Activated naive CD8-positive, alpha-beta T cell treated with anti-CD3 and anti-CD28 coated beads for 36 hours (primary cell): ENCODE measurements at regions not wholly inside any gene's neighbourhood (a gene's known extent, or its start where the extent isn't known, plus 50 kb on each side); places are given as distances from the start of the nearest gene placed in this dataset.

Experiments
- DNase-seq: peaks from one replicate; pipeline ENCODE4 v3.0.0; 2021
- H3K27ac Mint-ChIP-seq: one replicate; pipeline ENCODE4 v1.8.0; 2022; ENCODE audit warnings: mild to moderate bottlenecking, moderate library complexity, mixed read lengths
- H3K27me3 Mint-ChIP-seq: one replicate; pipeline ENCODE4 v1.8.0; 2022; ENCODE audit warnings: mild to moderate bottlenecking, mixed read lengths
- H3K36me3 Mint-ChIP-seq: one replicate; pipeline ENCODE4 v1.8.0; 2021; ENCODE audit warnings: mild to moderate bottlenecking, mixed read lengths
- H3K4me1 Mint-ChIP-seq: one replicate; pipeline ENCODE4 v1.8.0; 2021; ENCODE audit warnings: mixed read lengths
- H3K4me3 Mint-ChIP-seq: one replicate; pipeline ENCODE4 v1.8.0; 2022; ENCODE audit warnings: mild to moderate bottlenecking, moderate library complexity, mixed read lengths
- H3K9me3 Mint-ChIP-seq: one replicate; pipeline ENCODE4 v1.8.0; 2022; ENCODE audit warnings: mixed read lengths

DNA sequence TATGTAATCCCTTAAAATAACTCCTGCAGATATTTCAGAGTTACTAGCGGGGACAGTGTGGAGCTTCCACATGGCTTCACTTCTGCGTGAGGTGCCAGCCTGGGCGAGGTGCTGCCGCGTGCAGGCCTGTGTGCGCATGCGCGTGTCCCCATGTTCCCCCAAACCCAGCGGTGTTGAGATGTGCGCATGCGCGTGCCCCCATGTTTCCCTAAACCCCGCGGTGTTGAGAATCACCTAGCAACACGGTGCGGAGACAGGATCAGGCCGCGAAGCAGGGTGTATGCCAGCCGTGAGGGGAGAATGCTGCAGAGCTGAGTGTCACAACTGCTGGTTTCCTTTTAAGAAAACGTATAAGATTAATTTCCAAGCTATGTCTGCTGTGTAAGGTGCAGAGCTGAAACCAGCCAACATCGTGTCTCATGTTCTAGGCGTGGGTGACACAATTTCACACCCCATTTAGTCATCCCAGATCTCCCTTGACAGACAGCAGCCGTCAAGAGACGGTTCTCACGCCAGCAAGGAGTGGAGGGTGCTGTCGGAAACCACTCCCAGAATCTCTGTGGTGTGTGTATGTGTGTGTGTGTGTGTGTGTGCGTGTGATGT is 71.9 kb upstream of the ADARB2 start:
- no peaks in the 10 kb centered on the region for H3K4me1 Mint-ChIP-seq
- H3K4me3 Mint-ChIP-seq, result no peak overlapping the region
- DNase-seq, result no peak
- H3K27ac Mint-ChIP-seq, result no peak overlapping the region
- H3K36me3 Mint-ChIP-seq, result no peaks in the 10 kb centered on the region
- H3K9me3 Mint-ChIP-seq, result no peaks in the 10 kb centered on the region
- H3K27me3 Mint-ChIP-seq, result peaks cover 4% of the 10 kb centered on the region

DNA sequence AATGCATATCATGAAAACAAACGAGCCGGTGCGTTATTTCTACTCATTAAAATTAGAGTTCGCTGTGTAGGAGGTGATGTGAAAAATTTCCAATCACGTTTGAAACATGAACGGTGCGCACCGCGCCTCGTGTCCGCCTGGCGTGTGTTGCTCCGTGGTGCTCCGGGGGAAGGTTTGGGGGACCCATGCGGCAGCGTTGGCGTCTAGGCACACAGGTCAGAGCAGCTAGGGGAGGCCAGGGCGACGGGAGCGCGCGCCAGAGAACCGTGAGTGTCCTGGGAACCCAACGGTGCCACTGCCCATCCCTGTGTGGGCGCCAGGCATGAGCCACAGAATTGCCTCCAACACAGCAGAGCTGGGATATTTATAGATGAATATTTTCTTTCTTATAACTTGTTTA is 70.6 kb upstream of the ADARB2 start:
- H3K4me1 Mint-ChIP-seq, result no peaks in the 10 kb centered on the region
- no peak for DNase-seq
- H3K9me3 Mint-ChIP-seq, result no peaks in the 10 kb centered on the region
- no peak overlapping the region for H3K27ac Mint-ChIP-seq
- H3K36me3 Mint-ChIP-seq, result no peaks in the 10 kb centered on the region
- H3K4me3 Mint-ChIP-seq, result no peak overlapping the region
- peaks cover 4% of the 10 kb centered on the region for H3K27me3 Mint-ChIP-seq

DNA sequence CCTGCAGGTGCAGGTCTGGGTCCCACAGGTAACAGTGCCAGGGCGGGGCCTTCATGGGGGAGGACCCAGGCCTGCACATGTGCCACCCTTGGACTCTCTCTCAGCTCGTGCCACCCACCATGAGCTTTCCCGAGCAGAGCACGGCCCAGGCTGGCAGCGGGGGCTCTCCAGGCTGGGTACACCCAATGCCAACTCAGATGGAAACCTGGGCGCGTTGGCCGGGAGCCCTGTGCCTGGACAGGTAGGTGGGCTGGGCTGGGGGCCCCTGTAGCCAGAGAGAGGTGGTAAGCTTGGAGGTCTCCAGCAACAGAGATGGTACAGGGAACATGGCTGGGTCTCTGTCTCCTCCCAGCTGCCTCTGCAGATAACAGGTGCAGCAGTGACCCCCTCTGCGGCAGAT is 69.9 kb upstream of the ADARB2 start:
- DNase-seq, result no peak
- H3K9me3 Mint-ChIP-seq, result no peaks in the 10 kb centered on the region
- no peak overlapping the region for H3K27ac Mint-ChIP-seq
- no peaks in the 10 kb centered on the region for H3K4me1 Mint-ChIP-seq
- no peak overlapping the region for H3K4me3 Mint-ChIP-seq
- peaks cover 4% of the 10 kb centered on the region for H3K27me3 Mint-ChIP-seq
- H3K36me3 Mint-ChIP-seq, result no peaks in the 10 kb centered on the region

DNA sequence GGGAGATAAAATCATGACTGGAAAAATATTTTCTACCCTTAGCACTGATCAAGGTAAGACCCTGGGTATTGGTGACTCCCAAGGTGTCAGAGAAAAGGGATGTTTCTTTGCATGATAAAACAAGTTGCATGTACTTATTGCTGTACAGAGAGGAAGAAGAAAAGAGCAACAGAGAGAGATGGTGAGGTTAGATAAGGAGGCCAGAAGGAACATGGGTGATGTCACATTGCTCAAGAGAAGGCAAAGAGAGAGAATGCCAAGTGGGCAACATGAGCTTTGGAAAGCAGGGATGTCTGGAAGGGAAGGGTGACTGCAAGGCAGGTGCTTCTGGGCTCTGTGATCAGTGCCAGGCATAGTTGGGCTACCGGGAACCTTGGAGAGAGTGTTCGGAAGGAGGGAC is 65.1 kb upstream of the ADARB2 start:
- no peaks in the 10 kb centered on the region for H3K9me3 Mint-ChIP-seq

GRCh38 chr10:1788401-1788800 is 51.1 kb upstream of the ADARB2 start:
- Mint-ChIP-seq H3K4me1 (no peaks in the 10 kb centered on the region), H3K27me3 (peaks cover 6% of the 10 kb centered on the region), H3K36me3 (no peaks in the 10 kb centered on the region), H3K27ac (no peak overlapping the region), H3K9me3 (no peaks in the 10 kb centered on the region), H3K4me3 (no peak overlapping the region)
- DNase-seq, result no peak

More for the DNA sequence above, 65.1 kb upstream of the ADARB2 start:
- Mint-ChIP-seq H3K36me3 (no peaks in the 10 kb centered on the region), H3K27me3 (peaks cover 4% of the 10 kb centered on the region), H3K4me1 (no peaks in the 10 kb centered on the region), H3K4me3 (no peak overlapping the region), H3K27ac (no peak overlapping the region)
- DNase-seq, result no peak
